NCI-H2227 (cell line): ENCODE measurements at regions not wholly inside any gene's neighbourhood (a gene's known extent, or its start where the extent isn't known, plus 50 kb on each side); places are given as distances from the start of the nearest gene placed in this dataset.

Experiments
- DNase-seq: peaks from one replicate; lab custom pipeline; 2025; ENCODE audit not compliant: unreplicated experiment; lab: John Stamatoyannopoulos, UW

DNA sequence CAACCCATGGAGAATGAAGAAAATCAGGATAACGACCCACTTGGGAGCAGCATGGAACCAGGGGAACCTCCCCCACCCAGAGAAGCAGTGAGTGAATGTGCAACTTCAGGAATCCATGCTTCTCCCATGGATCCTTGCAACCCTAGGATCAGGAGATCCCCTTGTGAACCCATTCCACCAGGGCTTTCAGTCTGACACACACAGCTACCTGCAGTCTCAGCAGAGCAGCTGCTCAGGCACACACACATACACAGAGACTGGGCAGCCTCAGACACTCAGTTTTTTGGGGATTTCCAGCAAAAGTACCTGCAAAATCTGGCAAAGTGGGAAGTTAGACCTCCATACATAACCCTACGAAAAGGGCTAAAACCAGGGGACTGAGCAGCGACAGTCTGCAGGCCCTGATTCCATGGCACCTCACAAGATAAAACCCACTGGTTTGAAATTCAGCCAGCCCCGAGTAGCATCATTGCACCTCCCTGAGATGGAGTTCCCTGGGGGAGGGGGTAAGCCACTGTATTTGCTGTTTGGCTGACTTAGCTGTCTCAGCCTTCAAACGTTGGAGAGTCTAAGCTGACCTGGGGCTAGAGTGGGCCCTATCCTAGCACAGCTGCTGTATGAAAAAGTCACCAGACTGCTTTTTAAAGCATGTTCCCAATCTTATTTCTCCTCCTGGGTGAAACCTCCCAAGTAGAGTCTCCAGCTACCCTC is 737.5 kb upstream of the NDST4 start:
- no peak for DNase-seq

DNA sequence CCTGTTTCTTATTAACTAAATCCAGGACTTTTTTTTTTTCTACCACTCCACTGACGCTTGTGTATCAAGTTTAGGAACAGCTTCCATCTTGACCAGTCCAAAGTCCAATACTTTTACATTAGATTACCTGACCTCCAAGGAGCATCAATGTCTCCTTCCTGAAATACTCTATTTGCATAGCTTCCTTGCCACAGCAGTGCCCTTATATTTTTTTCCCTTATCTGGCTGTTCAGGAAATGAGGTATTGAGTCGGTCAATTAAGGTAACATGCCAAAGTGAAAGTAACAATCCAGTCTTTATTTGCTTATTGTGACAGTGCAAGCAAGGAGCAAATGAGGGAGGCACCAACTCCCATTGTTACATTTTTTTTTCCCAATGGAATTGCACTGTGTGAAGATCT is 730.8 kb upstream of the NDST4 start:
- no peak for DNase-seq

DNA sequence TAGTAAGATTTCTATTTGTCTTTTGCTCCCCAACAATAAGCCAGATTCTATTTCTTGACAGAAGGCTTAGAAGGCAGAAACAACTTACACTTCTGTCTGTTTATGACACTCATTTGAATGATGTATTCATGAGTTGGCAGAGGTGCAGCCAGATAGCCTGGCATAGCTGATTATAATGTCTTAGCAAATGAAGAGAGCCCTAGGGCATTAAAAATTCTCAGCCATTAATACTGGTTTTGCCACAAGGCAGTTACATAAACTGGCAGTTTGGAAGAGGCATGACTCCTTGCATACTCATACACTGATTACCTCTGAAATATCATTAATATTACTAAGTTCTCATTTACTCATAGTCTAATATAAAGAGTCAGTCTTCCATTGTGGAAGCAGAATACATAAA is 728.5 kb upstream of the NDST4 start:
- no peak for DNase-seq

DNA sequence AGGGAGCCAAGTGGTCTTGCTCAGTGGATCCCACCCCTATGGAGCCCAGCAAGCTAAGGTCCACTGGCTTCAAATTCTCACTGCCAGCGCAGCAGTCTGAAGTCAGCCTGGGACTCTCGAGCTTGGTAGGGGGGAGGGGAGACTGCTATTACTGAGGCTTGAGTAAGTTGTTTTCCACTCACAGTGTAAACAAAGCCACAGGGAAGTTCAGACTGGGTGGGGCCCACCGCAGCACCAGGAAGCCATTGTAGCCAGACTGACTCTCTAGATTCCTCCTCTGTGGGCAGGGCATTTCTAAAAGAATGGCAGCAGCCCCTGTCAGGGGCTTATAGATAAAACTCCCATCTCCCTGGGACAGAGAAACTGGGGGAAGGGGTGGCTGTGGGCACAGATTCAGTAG is 721.0 kb upstream of the NDST4 start:
- no peak for DNase-seq

DNA sequence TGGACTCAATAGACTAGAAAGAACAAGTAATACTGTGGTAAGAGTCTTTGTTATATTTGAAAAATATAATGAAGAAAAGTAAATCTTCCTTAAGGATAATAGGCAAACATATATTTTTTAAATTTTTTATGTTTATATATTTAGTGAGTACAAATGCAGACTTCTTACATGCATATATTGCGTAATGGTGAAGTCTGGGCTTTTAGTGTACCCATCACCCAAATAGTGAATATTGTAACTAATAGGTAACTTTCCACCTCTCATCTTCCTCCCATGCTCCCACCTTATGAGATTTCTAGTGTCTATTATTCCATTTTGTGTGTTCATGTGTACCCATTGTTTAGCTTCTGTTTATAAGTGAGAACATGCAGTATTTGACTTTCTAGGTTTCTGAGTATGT is 711.2 kb upstream of the NDST4 start:
- no peak for DNase-seq

DNA sequence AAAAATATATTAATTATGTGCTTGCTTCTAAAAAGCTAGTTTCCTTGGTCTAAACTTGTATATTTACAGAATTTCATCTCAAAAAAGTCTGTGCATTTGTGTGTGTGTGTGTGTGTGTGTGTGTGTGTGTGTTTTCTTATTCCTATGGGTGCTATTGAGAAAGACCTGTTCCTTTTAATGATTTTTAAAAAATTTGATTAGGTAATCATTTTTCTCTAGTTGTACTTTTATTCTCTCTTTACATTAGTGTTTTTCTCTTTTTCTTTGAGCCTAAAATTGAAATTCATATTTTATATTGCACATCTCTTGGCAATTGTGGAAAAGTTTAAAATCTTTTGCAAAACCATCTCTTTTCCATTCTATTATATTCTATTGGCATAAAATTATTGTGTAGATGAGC is 690.4 kb upstream of the NDST4 start:
- no peak for DNase-seq

DNA sequence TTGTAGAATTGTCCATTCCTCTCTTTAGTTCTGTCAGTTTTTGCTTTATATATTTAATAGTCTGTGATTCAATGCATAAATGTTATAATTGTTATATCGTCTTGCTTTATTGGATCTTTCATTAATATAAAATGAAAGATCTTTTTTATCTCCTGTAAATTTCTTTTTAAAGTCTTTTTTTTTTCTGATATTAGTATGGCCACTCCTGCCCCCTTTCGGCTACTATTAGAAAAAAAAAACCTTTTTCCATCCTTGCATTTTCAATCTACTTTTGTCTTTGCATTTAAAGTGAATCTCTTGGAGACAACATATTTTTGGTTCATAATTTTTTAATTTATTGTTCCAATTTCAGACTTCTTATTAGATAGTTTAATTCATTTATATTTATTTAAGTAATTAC is 677.4 kb upstream of the NDST4 start:
- no peak for DNase-seq

DNA sequence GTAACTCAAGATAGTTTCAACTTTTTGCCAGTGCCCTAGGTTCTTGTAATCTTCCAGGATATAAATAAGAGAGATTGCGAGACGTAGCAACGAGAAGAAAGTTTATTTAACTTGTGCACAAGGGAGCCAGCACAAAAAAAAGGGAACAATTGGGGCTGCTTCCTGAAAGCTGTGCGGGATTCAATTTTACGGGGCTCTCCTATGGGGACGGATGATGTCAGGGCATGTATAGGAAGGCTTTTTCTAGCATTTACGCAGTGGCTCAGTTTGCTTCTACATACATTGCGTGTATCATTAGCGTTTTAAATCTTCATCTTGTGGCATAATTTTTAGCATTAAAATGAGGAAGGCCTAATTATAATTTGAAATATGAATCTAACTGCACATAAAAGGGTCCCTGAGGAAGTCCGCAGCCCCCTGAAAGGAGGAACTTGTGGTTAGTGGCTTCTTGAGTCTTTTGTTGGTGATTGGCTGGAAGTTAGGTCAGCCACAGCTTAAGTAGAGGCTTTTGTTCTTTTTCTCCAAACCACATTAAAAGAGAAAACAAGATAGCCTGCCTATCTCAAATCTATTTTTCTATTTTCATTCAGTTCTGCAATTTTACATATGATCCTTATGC is 668.2 kb upstream of the NDST4 start:
- no peak for DNase-seq

DNA sequence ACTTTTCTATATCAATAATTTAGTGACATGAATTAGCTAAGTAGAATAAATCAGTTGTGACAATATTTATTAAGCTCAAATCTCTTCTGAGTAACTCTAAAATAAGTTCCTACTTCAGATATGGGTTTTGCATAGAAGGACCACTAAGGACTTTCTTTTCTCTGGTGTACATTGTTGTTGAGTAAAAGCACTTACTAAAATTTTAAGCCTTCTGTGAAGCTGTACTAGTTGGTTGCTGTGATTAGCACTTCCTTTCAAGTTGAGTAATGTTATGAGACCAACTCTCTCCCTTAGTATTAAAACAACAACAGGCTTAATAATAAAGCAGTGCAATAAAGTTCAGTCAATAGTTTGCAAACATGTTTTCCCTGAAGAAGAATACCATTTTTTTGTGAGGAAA is 667.4 kb upstream of the NDST4 start:
- no peak for DNase-seq

DNA sequence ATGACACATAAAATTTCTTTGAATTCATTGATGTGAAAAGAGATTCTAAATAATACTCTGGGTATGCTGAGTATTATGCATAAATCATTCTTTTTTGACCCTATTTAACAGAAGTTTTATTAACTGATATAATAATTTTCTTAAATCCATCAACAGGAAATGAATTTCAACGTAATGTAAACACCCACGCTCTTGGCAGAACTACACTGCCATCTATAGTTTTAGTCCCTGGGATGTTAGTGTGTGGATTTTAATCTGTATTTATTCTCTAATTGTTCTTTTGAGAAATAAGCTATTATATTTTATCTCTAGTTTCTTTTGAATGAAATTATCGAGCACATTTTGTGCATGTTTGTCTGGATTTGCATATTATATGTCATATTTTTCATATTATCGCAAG is 666.8 kb upstream of the NDST4 start:
- DNase-seq, result no peak

DNA sequence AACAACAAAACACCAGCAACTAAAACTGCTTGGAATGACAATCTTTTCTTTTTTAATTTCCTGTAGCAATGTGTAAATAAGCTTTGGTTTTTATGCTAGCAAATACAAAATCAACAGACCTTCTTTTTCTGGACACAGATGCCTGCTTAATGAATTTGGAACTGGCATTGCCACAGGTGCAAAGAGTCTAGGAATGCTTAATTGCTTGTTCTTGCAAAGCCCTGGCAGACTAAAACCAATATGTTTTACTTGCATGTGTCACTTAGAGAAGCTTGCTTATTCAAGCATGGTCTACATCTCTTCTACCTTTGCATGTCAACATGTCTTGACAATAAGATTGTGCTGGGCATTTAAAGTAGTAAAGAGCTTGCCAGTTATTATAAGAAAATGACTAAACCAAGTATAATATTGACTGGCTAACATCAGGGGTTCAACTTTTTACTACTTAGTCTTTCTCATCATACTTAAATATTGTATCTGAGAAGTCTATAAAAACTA is 656.7 kb upstream of the NDST4 start:
- DNase-seq, result no peak

DNA sequence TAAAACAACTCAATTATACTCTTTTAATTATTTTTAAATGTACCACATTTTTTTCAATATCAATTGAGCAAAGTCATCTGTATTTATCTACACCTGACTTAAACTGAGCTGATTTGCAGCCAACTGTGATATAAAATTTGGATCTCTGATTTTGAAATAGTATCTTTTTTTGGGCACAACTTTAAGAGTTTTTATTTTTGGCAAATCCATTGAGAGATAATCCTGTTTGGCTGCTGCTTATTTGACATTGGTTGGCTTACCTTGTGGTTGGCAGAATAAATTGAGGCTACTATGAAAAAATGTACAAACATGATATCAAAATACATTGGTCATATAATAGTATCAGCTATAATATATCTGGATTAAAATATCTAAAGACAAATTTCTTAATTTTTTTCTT is 656.0 kb upstream of the NDST4 start:
- DNase-seq, result no peak

DNA sequence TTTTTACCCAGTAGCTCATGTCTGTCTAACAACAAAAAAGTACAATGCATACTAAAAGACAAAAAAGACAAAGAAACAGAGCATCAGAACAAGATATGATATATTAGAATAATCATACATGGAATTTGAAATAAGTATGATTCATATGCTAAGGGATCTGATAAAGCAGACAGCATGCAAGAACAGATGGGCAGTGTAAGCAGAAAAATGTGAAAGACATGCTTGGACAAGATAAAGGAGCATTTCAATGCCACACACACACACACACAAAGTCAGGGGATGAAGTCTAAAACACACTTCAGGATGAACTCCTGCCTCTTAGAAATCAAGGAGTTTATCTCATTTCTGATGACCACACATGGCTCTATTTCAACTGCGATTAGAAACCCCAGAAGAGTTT is 649.6 kb upstream of the NDST4 start:
- no peak for DNase-seq

DNA sequence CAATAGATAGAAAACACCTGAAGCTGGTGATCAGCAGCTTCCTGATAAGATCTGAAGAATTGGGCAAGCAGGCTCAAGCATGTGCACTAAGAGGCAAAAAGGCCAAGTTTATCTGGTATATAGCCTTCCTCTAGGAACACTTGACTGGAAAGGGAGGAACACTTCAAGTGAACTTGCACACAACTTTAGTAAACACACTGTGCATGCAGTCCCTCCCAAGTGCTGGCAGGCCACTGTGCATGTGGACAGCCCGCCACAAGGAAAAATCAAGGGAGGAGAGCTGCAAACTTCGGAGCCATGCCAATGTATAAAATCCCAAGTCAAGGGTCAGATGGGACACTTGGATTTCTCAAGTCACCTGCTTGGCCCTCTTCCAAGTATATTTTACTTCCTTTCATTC is 645.8 kb upstream of the NDST4 start:
- no peak for DNase-seq

DNA sequence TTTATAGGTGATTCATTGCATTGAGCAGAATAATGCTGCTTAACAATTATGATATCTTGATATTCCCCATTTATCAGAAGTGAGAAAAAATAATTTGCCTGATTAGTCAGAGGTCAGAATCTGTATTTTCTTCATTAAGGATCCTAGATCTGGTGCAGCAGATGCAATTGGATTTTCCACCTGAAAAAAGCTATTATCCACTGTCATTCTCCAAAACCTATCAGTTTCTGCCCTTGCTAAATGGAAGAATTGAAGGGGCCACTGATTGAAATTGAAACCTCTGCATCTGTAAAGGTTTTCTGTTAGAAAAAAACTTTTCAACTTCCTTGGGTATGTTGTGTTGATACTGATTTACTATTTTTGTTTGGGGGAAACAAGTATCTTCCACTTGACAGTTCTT is 636.0 kb upstream of the NDST4 start:
- DNase-seq, result no peak

DNA sequence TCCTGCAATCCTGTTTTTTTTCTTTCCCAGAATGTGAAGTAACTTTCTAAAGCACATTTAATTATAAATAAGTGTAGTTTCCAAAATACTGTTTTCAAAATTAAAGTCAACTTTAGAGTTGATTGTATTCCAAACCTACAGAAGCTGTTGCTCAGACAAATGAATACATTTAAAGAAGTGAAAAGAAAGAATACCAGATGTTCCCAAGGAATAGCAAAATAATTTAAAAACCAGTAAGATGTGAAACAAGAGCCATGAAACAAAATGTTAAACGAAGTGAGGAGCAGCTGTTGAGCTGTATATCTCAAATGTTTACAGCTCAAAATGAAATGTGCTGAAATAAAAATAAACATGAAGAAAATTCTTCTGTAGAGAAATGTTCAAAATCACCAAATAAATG is 627.4 kb upstream of the NDST4 start:
- no peak for DNase-seq

DNA sequence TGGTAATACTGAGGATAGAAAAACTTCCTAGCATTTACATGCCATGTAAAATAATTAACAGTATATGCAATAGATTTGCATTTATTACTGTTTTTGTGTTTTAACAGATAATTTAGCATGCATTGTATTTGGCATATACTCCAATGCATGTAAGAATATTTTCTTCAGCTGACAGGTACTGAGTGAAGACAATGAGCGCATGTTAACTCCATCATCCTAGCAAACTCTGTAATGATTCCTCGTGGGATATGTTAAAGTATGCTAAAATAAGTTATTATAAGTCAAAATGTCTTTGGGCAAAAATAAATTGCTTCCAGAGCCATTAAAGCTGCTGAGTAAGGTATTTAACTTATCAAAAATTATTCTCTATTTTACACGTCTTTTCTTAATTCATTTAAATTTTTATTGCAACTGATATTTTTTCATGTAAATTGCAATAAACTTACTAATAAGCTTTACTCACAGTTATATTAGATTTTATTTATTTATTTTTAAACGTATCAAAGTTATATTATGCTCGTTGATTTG is 616.4 kb upstream of the NDST4 start:
- no peak for DNase-seq

DNA sequence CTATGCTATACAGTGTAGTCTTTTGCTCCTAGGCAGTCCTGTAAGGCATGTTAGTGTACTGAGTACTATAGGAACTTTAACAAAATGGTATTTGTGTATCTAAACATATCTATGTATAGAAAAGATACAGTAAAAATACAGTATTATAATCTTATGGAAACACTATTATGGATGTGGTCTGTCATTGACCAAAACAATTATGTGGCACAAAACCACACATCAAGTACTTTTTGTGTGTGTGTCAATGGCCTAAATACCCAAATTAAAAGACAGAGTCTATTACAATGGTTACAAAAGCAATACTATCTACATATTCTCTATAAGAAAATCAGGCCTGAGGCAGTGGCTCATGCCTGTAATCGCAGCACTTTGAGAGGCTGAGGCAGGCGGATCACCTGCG is 610.2 kb upstream of the NDST4 start:
- DNase-seq, result no peak

DNA sequence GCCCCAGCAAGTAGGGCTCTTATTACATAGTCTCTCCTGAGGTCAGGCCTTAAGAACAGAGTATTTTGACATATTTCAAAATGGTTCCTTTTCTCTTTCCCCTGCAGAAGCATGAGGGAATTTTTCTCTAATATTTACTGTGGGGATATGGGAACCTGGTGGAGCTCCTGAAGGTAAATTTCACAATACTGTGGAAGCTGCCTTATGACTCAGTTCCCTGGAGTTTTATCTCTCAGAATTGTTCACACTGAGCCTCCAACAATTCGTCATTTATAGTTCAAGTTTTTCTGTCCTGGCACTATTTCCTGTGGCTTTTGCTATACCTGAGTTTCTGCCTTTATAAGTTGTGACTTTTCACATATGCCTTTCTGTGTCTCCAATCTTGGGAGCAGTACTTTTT is 607.2 kb upstream of the NDST4 start:
- DNase-seq, result no peak

DNA sequence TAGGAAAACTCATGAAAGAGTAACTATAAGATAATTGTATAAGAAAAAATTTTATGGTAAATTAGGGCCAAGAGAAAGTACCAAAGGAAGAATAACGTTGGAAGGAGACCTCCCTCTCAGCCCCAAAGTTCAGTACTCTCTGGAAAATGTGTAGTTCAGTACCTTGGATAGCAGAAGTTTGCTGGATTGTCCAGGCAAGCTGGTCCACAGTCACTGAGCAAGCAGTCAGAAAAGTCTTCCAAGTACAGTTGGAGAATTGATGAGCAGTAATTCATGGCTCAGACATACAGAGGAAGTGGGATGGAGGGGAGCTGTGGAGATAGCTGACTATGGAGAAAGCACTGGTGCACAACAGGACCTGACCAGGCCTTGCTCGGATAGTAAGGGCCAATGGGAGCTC is 598.2 kb upstream of the NDST4 start:
- DNase-seq, result no peak

DNA sequence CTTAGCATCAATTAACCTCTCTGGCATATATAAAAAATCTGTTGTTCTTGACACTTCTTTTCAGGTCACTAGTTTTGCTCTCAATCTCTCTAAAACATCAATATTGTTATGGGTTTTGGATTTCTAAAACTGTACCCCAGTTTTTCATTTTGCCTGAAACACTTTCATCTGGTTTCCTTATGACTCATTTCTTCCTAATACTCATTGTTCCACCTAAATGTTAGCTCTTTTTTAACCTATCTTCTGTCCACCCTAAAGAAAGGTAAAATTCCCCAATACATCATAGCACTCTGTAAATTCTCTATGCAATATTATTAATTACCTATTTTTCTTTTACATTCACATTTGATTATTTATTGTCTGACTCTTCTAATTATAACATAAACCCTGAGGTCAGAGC is 575.5 kb upstream of the NDST4 start:
- DNase-seq, result no peak

DNA sequence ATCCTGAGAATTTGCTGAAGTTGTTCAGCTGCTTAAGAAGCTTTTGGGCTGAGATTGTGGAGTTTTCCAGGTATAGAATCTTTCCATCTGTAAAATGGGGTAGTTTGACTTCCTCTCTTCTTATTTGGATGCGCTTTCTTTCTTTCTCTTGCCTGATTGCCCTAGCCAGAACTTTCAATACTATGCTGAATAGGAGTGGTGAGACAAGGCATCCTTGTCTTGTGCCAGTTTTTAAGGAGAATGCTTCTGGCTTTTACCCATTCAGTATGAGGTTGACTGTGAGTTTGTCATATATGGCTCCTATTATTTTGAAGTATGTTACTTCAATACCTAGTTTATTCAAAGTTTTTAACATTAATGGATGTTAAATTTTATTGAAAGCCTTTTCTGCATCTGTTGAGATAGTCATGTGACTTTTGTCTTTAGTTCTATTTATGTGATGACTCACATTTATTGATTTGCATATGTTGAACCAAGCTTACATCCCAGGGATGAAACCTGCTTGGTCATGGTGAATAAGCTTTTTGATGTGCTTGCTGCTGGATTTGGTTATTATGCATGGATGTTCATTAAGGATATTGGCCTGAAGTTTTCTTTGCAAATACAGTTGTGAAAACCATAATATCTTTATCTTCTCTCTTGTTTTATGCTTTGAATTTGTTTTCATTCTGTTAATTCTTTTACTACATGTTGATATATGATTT is 573.8 kb upstream of the NDST4 start:
- no peak for DNase-seq
